Neuronal stem cell (in vitro differentiated cells): ENCODE measurements at regions not wholly inside any gene's neighbourhood (a gene's known extent, or its start where the extent isn't known, plus 50 kb on each side); places are given as distances from the start of the nearest gene placed in this dataset.
"Not testable (repeated sequence)": the region's sequence is repeated elsewhere in the genome, so short reads cannot be mapped to it uniquely, and the experiment has no call there.

ENCODE experiments used
- DNase-seq: peaks from one replicate; pipeline ENCODE4 v3.0.0-alpha.2; 2013; ENCODE audit warnings: low spot score
- H2AFZ ChIP-seq: one replicate; pipeline ENCODE4 v1.6.1; 2013; ENCODE audit warnings: mild to moderate bottlenecking, low read length, inconsistent platforms
- H2AK5ac ChIP-seq: 2 replicates; pipeline ENCODE4 v1.6.1; 2013; ENCODE audit warnings: low read depth, mild to moderate bottlenecking, inconsistent platforms, low read length, moderate library complexity, mixed read lengths
- H2BK120ac ChIP-seq: 2 replicates; pipeline ENCODE4 v1.6.1; 2013; ENCODE audit warnings: low read depth, mild to moderate bottlenecking, inconsistent platforms, low read length, moderate library complexity, mixed read lengths
- H2BK12ac ChIP-seq: one replicate; pipeline ENCODE4 v1.6.1; 2013; ENCODE audit warnings: low read length, inconsistent platforms
- H2BK15ac ChIP-seq: 2 replicates; pipeline ENCODE4 v1.6.1; 2013; ENCODE audit warnings: mild to moderate bottlenecking, low read length, inconsistent platforms, mixed read lengths
- H2BK5ac ChIP-seq: one replicate; pipeline ENCODE4 v1.6.1; 2013; ENCODE audit warnings: inconsistent platforms, mild to moderate bottlenecking, low read length, moderate library complexity
- H3K14ac ChIP-seq: one replicate; pipeline ENCODE4 v1.6.1; 2013; ENCODE audit warnings: low read length, inconsistent platforms
- H3K18ac ChIP-seq: 2 replicates; pipeline ENCODE4 v1.6.1; 2013; ENCODE audit warnings: low read length, inconsistent platforms
- H3K23ac ChIP-seq: 2 replicates; pipeline ENCODE4 v1.6.1; 2013; ENCODE audit warnings: low read depth, mild to moderate bottlenecking, mixed read lengths, low read length, inconsistent platforms; ENCODE audit not compliant: poor library complexity
- H3K27ac ChIP-seq: replicated peaks from 3 replicates; pipeline ENCODE4 v1.5.1; 2013; ENCODE audit warnings: low read length, inconsistent platforms
- H3K27me3 ChIP-seq, 3 experiments: 2 replicates each; pipeline ENCODE4 v1.6.1; 2013; ENCODE audit warnings: low read length in 3 of 3, mild to moderate bottlenecking in 2 of 3, inconsistent platforms in 1 of 3, low read depth in 1 of 3, mixed read lengths in 1 of 3, moderate library complexity in 1 of 3; ENCODE audit not compliant: control insufficient read depth in 3 of 3, insufficient read depth in 3 of 3
- H3K36me3 ChIP-seq, 2 donors: replicated peaks in 1 of 2; 2 replicates each; pipeline ENCODE4 v1.6.1; 2013; ENCODE audit warnings: low read length in 2 of 2; ENCODE audit not compliant: control insufficient read depth in 2 of 2, insufficient read depth in 2 of 2
- H3K4ac ChIP-seq: 2 replicates; pipeline ENCODE4 v1.6.1; 2013; ENCODE audit warnings: inconsistent platforms, mild to moderate bottlenecking, low read length, moderate library complexity
- H3K4me1 ChIP-seq, 2 donors: 1 replicate in 1 of 2; 2 replicates in 1 of 2; pipeline ENCODE4 v1.6.1; 2013; ENCODE audit warnings: low read length in 2 of 2, low read depth in 1 of 2; ENCODE audit not compliant: control insufficient read depth in 2 of 2, insufficient read depth in 1 of 2
- H3K4me2 ChIP-seq: one replicate; pipeline ENCODE4 v1.6.1; 2013; ENCODE audit warnings: mild to moderate bottlenecking, low read length, inconsistent platforms; ENCODE audit not compliant: insufficient read depth, poor library complexity, severe bottlenecking
- H3K4me3 ChIP-seq, 2 donors: 2 replicates each; pipeline ENCODE4 v1.5.1; 2013; ENCODE audit warnings: low read length in 2 of 2, mild to moderate bottlenecking in 2 of 2, inconsistent platforms in 1 of 2, moderate library complexity in 1 of 2
- H3K79me1 ChIP-seq: one replicate; pipeline ENCODE4 v1.6.1; 2013; ENCODE audit warnings: low read depth, mild to moderate bottlenecking, inconsistent platforms, low read length, moderate library complexity
- H3K9ac ChIP-seq: one replicate; pipeline ENCODE4 v1.6.1; 2013; ENCODE audit warnings: mild to moderate bottlenecking, low read depth, low read length, inconsistent platforms; ENCODE audit not compliant: poor library complexity
- H3K9me3 ChIP-seq, 2 donors: replicated peaks in 1 of 2; 2 replicates each; pipeline versions ENCODE3 to v1.6.1; 2013; ENCODE audit warnings: low read length in 2 of 2, mild to moderate bottlenecking in 2 of 2, inconsistent platforms in 1 of 2, low read depth in 1 of 2, mixed read lengths in 1 of 2, moderate library complexity in 1 of 2; ENCODE audit not compliant: control insufficient read depth in 2 of 2, insufficient read depth in 1 of 2
- H4K8ac ChIP-seq: one replicate; pipeline ENCODE4 v1.6.1; 2013; ENCODE audit warnings: low read depth, mild to moderate bottlenecking, inconsistent platforms, low read length, moderate library complexity
- H4K91ac ChIP-seq: one replicate; pipeline ENCODE4 v1.6.1; 2013; ENCODE audit warnings: low read length, low read depth, mild to moderate bottlenecking, inconsistent platforms; ENCODE audit not compliant: poor library complexity
- WGBS, 2 donors: extraction: QIAGEN DNeasy Blood & Tissue Kit; methylation state at CpG; one replicate each; pipeline ENCODE4 v1.1.7; 2013; ENCODE audit warnings: missing lambda C conversion rate in 2 of 2, mixed read lengths in 1 of 2; ENCODE audit not compliant: insufficient read length in 2 of 2, insufficient replicate concordance in 1 of 2; ENCODE audit errors: extremely low coverage in 2 of 2; 5-methylcytosine and 5-hydroxymethylcytosine counted together

- H3K4ac ChIP-seq, result no peak overlapping the region
- no peak overlapping the region for H4K8ac ChIP-seq
- peak overlapping the region; percentile 72 for H3K4me2 ChIP-seq
- H2BK12ac ChIP-seq, result no peak overlapping the region
- H2BK120ac ChIP-seq, result no peak overlapping the region
- no peak overlapping the region for H2BK15ac ChIP-seq
- H3K4me1 ChIP-seq, result peaks cover 0 to 3% of the 10 kb centered on the region in 2 donors
- no peak overlapping the region for H3K27ac ChIP-seq
- DNase-seq, result peak; percentile 86
- H2AFZ ChIP-seq, result peak overlapping the region; percentile 91
- H3K4me3 ChIP-seq, result peak overlapping the region; percentile 46 to 79
- peaks cover 0 to 44% (median 0%) of the 10 kb centered on the region in 3 experiments for H3K27me3 ChIP-seq
- no peak overlapping the region for H2BK5ac ChIP-seq
- H2AK5ac ChIP-seq, result no peak overlapping the region
- peak overlapping the region; percentile 74 for H3K23ac ChIP-seq
- peak overlapping the region; percentile 78 for H3K18ac ChIP-seq
- H3K79me1 ChIP-seq, result no peaks in the 10 kb centered on the region
- no peak overlapping the region for H4K91ac ChIP-seq
- WGBS, 2 donors, result no CpG with 5 or more reads among the region's 36 CpGs
- no peaks in the 10 kb centered on the region for H3K36me3 ChIP-seq
- H3K14ac ChIP-seq, result no peak overlapping the region
- no peaks in the 10 kb centered on the region for H3K9me3 ChIP-seq
- H3K9ac ChIP-seq, result peak overlapping the region; percentile 75
Observed at GRCh38 chr13:27362064-27362751, 62.2 kb upstream of the GTF3A start.

- not testable (repeated sequence) for H3K4me1 ChIP-seq, H3K9me3 ChIP-seq, H3K4me3 ChIP-seq, H3K23ac ChIP-seq, H3K4me2 ChIP-seq, H3K79me1 ChIP-seq, H2BK120ac ChIP-seq, H3K36me3 ChIP-seq, H3K18ac ChIP-seq, H4K91ac ChIP-seq, H2BK12ac ChIP-seq, H2AFZ ChIP-seq, H3K9ac ChIP-seq, H3K27ac ChIP-seq, DNase-seq, H2BK15ac ChIP-seq, H3K14ac ChIP-seq, H4K8ac ChIP-seq, H2AK5ac ChIP-seq, H3K4ac ChIP-seq, H2BK5ac ChIP-seq
- peaks cover 0 to 53% (median 0%) of the 10 kb centered on the region in 3 experiments for H3K27me3 ChIP-seq
- WGBS, 2 donors, result no CpG with 5 or more reads among the region's 5 CpGs
Observed at GRCh38 chr13:27363637-27364036, 60.8 kb upstream of the GTF3A start.

GRCh38 chr13:27367570-27367969, 56.8 kb upstream of the GTF3A start:
- H2AFZ ChIP-seq, result no peak overlapping the region
- H2BK12ac ChIP-seq, result no peak overlapping the region
- no peak overlapping the region for H3K4me2 ChIP-seq
- H3K18ac ChIP-seq, result no peak overlapping the region
- H3K36me3 ChIP-seq, result no peaks in the 10 kb centered on the region
- H4K8ac ChIP-seq, result no peak overlapping the region
- H2BK5ac ChIP-seq, result no peak overlapping the region
- no peak overlapping the region for H3K14ac ChIP-seq
- peaks cover 0 to 64% (median 0%) of the 10 kb centered on the region in 3 experiments for H3K27me3 ChIP-seq
- H3K9ac ChIP-seq, result no peak overlapping the region
- H3K9me3 ChIP-seq, result no peaks in the 10 kb centered on the region
- H2AK5ac ChIP-seq, result no peak overlapping the region
- no peak for DNase-seq
- no peak overlapping the region for H2BK15ac ChIP-seq
- peaks cover 0 to 3% of the 10 kb centered on the region in 2 donors for H3K4me1 ChIP-seq
- no peak overlapping the region for H3K4ac ChIP-seq
- no peaks in the 10 kb centered on the region for H3K79me1 ChIP-seq
- no peak overlapping the region for H3K4me3 ChIP-seq
- no peak overlapping the region for H3K23ac ChIP-seq
- H3K27ac ChIP-seq, result no peak overlapping the region
- no peak overlapping the region for H2BK120ac ChIP-seq
- H4K91ac ChIP-seq, result no peak overlapping the region
- no CpG with 5 or more reads among the region's 5 CpGs for WGBS, 2 donors

GRCh38 chr13:27370305-27370872, 54.0 kb upstream of the GTF3A start:
- no peak for DNase-seq
- no peak overlapping the region for H3K4ac ChIP-seq
- no peak overlapping the region for H4K8ac ChIP-seq
- WGBS, 2 donors, result no CpG with 5 or more reads among the region's 12 CpGs
- no peak overlapping the region for H2BK15ac ChIP-seq
- H3K4me1 ChIP-seq, result peaks cover 0 to 2% of the 10 kb centered on the region in 2 donors
- no peak overlapping the region for H3K4me3 ChIP-seq
- H2BK5ac ChIP-seq, result no peak overlapping the region
- no peak overlapping the region for H2BK12ac ChIP-seq
- no peak overlapping the region for H2AFZ ChIP-seq
- H3K23ac ChIP-seq, result no peak overlapping the region
- no peaks in the 10 kb centered on the region for H3K9me3 ChIP-seq
- H2AK5ac ChIP-seq, result no peak overlapping the region
- no peak overlapping the region for H2BK120ac ChIP-seq
- H3K79me1 ChIP-seq, result no peaks in the 10 kb centered on the region
- no peak overlapping the region for H4K91ac ChIP-seq
- H3K27me3 ChIP-seq, result peaks cover 0 to 60% (median 2%) of the 10 kb centered on the region in 3 experiments
- no peak overlapping the region for H3K4me2 ChIP-seq
- H3K14ac ChIP-seq, result no peak overlapping the region
- H3K36me3 ChIP-seq, result no peaks in the 10 kb centered on the region
- H3K27ac ChIP-seq, result no peak overlapping the region
- no peak overlapping the region for H3K18ac ChIP-seq
- no peak overlapping the region for H3K9ac ChIP-seq
